ENCODE measurements at regions not wholly inside any gene's neighbourhood (a gene's known extent, or its start where the extent isn't known, plus 50 kb on each side); places are given as distances from the start of the nearest gene placed in this dataset.

DNA sequence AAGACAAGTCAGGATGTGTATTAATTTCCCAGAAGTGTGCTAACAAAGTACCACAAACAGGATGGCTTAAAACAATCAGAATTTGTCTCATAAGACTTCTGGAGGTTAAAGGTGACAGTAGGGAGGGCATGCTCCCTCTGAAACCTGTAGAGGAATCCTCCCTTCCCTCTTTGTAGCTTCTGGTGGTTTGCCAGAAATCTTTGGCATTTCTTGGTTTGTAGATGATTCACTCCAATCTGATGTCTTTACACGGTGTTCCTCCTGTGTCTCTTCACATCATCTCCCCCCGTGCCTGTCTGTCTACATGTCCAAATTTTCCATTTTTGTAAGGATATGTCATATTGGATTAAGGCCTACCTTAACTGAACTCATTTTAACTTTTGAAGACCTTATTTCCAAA, 471.5 kb downstream of the ZNF608 start:
- 65% methylated on average over 2 of the region's 2 CpGs for WGBS (ENCODE audit: insufficient coverage, low coverage, low lambda C conversion rate, missing lambda C conversion rate)
- H3K4me1 ChIP-seq, result no peaks in the 10 kb centered on the region
- intact Hi-C loops (cut with DNase I), result no loop called here
- H3K36me3 ChIP-seq, result no peaks in the 10 kb centered on the region
- DNase-seq (no peak), ATAC-seq (no peak)
- no peak overlapping the region for H3K27ac ChIP-seq
- H3K4me3 ChIP-seq, result no peak overlapping the region
- no peaks in the 10 kb centered on the region for H3K27me3 ChIP-seq
- TF ChIP-seq, protein P1, sequence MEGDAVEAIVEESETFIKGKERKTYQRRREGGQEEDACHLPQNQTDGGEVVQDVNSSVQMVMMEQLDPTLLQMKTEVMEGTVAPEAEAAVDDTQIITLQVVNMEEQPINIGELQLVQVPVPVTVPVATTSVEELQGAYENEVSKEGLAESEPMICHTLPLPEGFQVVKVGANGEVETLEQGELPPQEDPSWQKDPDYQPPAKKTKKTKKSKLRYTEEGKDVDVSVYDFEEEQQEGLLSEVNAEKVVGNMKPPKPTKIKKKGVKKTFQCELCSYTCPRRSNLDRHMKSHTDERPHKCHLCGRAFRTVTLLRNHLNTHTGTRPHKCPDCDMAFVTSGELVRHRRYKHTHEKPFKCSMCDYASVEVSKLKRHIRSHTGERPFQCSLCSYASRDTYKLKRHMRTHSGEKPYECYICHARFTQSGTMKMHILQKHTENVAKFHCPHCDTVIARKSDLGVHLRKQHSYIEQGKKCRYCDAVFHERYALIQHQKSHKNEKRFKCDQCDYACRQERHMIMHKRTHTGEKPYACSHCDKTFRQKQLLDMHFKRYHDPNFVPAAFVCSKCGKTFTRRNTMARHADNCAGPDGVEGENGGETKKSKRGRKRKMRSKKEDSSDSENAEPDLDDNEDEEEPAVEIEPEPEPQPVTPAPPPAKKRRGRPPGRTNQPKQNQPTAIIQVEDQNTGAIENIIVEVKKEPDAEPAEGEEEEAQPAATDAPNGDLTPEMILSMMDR (IDR thresholded peaks at IDR 0.05), result no peak
- TF ChIP-seq POLR2A (IDR thresholded peaks at IDR 0.05), result no peak
- H3K9me3 ChIP-seq, result no peaks in the 10 kb centered on the region

DNA sequence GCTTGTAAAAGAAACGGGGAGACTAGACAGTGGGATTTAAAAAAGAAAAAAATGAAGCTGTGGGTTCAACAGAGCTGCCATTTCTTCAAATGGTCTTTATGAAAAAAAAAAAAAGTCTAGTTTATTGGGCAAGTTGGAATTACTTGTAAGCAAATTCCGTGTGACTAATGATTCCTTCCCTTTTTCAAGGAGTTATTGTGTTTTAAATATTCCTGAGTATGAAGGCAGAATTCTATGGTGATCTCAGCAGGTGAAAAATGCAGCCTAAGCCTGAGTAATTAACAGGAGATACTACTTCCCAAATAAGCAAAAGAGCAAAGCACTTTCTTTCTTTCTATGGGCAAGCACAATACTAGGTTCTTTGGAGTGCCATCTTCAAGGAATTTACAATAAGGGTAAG, 481.9 kb downstream of the ZNF608 start:
- ATAC-seq (no peak), DNase-seq (no peak)
- intact Hi-C loops (cut with DNase I), result no loop called here
- H3K9me3 ChIP-seq, result no peaks in the 10 kb centered on the region
- H3K4me3 ChIP-seq, result no peak overlapping the region
- H3K36me3 ChIP-seq, result no peaks in the 10 kb centered on the region
- 53% methylated on average over 2 of the region's 2 CpGs for WGBS (ENCODE audit: insufficient coverage, low coverage, low lambda C conversion rate, missing lambda C conversion rate)
- no peaks in the 10 kb centered on the region for H3K27me3 ChIP-seq
- no peak overlapping the region for H3K27ac ChIP-seq
- H3K4me1 ChIP-seq, result no peaks in the 10 kb centered on the region
- TF ChIP-seq POLR2A (IDR thresholded peaks at IDR 0.05), result no peak
- TF ChIP-seq, protein P1 (IDR thresholded peaks at IDR 0.05), result no peak

DNA sequence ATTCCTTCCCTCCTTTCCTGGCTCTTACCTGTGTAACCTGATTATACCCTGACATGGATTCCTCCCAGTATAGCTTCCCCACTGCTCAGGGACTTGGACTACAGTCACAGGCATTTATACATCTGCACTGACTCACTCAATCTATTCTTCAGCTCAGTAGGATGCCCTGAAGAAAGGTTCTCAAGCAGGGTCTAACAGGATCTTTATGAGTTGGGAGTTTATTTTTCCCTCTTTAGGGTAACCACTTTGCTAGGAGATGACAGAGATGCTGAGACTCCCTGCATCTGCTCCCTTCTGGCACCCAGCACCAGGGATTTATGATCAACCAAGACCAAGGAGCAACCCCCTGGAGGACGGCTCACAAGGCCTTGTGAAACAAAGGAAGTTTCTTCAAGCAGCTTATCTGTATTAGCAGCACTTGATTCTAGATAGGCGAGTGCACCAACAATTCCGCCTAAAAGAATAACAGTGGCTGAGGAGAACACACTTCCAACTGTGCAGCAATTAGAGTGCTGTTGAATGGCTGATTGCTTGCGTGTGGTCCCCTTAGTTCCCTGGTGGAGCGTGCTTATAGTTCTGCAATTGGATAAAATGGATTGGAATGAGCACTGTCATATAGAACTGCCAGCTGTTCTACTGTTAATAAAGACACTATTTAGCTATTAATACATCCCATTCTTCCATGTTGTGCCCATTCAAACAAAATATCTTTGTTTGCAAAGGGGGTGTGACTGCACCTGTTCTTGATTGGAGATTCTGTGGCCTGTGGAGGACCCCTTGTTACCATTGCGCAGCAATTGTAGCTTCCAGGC, 482.6 kb downstream of the ZNF608 start:
- no peak for DNase-seq
- TF ChIP-seq, protein P1 (IDR thresholded peaks at IDR 0.05), result no peak
- no peak for TF ChIP-seq POLR2A (IDR thresholded peaks at IDR 0.05)
- WGBS (ENCODE audit: insufficient coverage, low coverage, low lambda C conversion rate, missing lambda C conversion rate), result 58% methylated on average over 4 of the region's 6 CpGs
- intact Hi-C loops (cut with DNase I), result no loop called here
- Histone ChIP-seq H3K4me1 (no peaks in the 10 kb centered on the region), H3K9me3 (no peaks in the 10 kb centered on the region), H3K36me3 (no peaks in the 10 kb centered on the region), H3K27ac (no peak overlapping the region), H3K27me3 (no peaks in the 10 kb centered on the region), H3K4me3 (no peak overlapping the region)
- ATAC-seq, result no peak

DNA sequence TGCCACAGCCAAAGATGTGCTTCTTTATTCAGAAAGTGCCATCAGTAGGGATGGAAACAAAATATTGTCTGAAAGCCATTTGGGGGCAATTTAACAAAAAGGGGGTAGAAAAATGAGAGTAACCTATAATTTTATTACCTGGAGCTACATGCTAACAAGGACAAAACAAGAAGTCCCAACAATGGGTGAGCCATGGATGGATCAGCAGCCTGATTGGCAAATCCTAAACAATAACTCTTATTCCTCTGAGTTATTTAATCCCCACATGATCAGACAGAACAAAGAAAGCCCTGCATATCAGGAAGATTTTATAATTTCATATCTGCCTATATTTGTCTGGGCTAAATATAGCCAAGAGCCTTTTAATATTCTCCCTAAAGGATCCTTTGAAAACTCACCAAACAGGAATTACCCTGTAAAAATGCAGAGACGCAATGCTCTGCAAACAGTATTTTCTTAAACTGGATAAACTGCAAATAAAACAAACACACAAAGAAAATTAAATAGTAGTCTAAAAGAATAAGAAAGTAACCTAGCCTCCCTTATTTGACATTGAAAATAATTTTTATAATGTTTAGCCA, 483.4 kb downstream of the ZNF608 start:
- H3K4me1 ChIP-seq, result no peaks in the 10 kb centered on the region
- DNase-seq (no peak), ATAC-seq (no peak)
- H3K27ac ChIP-seq, result no peak overlapping the region
- no peaks in the 10 kb centered on the region for H3K9me3 ChIP-seq
- 63% methylated on average over 1 of the region's 1 CpG for WGBS (ENCODE audit: insufficient coverage, low coverage, low lambda C conversion rate, missing lambda C conversion rate)
- TF ChIP-seq, protein P1 (IDR thresholded peaks at IDR 0.05), result no peak
- TF ChIP-seq POLR2A (IDR thresholded peaks at IDR 0.05), result no peak
- H3K27me3 ChIP-seq, result no peaks in the 10 kb centered on the region
- H3K36me3 ChIP-seq, result no peaks in the 10 kb centered on the region
- intact Hi-C loops (cut with DNase I), result no loop called here
- no peak overlapping the region for H3K4me3 ChIP-seq

All from right lobe of liver (tissue), 6 donors.